ENCODE measurements at regions not wholly inside any gene's neighbourhood (a gene's known extent, or its start where the extent isn't known, plus 50 kb on each side); places are given as distances from the start of the nearest gene placed in this dataset.

- DNase-seq, result no peak
These were observed 241.5 kb upstream of the PAPPA start for GRCh38 chr9:115912086-115912485.

- DNase-seq, result no peak
These were observed 239.9 kb upstream of the PAPPA start for GRCh38 chr9:115913696-115914095.

DNA sequence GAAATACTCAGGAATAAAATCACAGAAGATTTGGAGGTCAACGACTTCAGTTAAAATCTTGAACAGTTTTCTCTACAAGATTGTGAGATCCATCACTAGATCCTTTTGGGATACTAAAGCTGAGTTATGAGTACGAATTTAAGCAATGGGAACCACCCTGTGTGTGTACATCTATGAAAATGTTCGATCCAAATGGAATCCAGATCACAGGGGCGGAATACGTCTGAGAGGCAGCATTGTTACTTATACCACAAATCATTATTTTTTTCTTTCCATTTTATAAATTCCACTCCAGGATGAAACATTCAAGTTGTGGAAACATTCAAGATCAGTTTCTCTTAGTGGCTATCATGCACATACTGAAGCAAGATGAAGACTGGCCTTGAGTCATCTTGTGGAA is 239.3 kb upstream of the PAPPA start:
- no peak for DNase-seq

DNA sequence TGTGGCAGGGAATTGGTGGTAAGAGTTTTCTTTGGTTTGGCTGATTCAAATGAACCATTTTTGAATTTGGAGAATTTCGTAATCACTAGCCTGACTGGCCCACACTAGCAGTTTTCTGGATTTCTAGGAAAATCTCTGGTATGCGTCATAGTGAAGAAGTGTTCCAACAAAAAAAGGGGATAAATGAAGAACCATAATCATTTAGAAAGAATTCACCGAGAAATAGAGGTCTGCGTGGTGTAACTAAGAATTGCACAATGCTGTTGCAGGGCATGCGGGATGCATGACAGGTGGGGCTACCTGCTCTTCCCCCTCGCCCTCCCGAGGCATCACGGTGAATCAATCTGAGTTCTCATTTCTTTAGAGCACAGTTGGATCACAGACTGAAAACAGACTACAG is 232.3 kb upstream of the PAPPA start:
- no peak for DNase-seq

GRCh38 chr9:115922444-115922843 is 231.1 kb upstream of the PAPPA start:
- DNase-seq, result no peak

DNA sequence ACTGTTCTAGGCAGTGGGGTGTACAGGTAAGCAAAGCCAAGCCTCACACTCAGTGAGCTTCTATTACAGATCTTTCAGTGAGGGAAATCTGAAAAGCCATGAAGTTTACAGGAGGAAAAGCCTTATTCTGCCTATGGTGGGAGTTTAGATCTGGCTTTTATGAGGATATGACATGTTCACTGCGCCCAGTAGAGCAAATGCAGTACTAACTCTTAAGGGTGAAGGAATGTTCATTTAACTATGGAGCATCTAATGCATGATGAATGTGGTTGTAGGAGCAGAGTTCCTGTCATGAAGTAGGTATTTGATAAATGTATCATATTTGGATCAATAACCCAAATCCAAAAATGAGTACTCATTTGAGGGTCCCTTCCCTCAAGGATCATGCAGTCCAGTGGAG is 230.2 kb upstream of the PAPPA start:
- no peak for DNase-seq

- no peak for DNase-seq
These were observed 229.5 kb upstream of the PAPPA start for GRCh38 chr9:115923903-115924668.

DNA sequence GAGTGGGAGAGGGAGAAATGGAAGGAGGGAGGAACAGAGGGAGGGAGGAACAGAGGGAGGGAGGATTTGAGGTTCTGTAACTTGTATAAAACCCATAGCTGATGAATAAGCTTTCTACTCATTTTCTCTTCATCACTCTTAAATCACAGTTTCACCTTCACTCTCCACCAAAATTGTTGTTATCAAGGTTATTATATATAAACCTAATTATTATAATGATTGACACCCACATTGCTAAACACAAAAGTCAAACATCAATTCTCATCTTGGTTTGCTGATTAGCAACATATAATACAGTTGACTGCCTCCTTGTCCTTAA is 229.0 kb upstream of the PAPPA start:
- DNase-seq, result no peak

DNA sequence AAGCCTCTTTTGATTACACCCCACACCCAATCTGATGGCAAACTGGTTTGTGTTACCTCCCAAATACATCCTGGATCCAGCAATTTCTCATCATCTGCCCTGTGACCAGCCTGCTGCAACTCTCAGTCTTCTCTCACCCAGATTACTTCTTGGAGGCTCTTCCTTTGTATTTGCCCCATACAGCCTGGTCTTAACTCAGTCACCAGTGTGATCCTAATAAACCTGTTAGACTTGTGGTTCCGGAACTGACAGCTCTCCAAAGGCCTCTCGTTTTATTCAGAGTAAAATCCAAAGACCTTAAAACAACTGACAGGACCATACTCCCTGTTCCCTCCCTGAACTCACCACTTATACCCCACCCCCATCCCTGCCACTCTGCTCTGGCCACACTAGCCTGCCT is 228.2 kb upstream of the PAPPA start:
- no peak for DNase-seq

DNA sequence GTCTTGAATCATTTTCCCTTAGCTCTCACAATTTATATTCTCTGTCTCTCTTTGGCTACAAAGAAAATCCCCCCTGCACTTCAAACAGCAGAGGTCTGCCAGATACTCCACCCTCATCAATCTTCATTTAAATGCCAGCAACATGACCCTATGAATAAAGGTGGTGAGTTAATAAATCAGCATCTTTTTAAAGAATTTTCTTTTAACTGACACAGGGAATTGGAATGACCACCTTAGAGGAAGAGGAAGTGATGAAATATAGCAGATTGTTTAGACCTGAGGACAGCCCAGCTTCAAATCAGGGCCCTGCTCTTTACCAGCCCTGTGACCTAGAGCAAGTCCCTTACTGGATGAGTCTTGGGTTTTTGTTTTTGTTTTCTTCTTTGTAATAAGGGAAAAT is 223.1 kb upstream of the PAPPA start:
- DNase-seq, result no peak

- no peak for DNase-seq
These were observed 215.1 kb upstream of the PAPPA start for GRCh38 chr9:115938479-115938878.

GRCh38 chr9:115939065-115939765 is 214.4 kb upstream of the PAPPA start:
- no peak for DNase-seq

DNA sequence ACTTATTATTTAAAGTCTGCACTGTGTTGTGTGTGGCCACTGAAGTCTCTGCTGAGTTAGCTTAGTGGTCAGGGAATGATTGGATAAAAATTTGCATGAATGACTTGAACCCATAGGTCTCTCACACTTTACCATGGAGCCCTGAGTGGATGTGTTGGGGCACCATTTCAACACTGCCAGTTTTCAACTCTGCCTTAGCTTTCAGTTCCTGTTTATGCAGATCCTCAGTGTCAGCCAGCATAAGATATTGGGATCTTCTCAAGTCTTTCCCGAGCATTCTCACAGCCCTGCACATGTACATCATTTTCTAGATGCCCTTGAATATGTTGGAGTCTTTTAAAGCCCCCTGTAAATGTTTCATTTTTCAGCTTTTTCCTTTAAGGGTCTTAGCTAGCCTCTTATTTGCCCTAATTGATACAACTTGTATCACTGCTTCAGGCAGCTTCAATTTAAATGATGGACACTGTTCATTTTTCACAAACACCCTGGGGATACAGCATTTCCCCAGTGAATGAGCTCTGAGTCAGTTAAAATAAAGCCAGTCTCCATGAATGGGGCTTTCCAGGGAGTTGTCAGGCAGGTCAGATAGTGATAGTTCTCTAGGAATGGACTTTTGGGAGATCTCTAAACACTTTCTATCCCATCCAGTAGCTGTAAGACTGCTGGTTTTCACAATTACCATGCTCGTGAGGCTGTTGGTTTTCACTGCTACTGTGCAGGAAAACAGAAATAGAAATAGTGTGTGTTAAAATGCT is 211.9 kb upstream of the PAPPA start:
- DNase-seq, result no peak

DNA sequence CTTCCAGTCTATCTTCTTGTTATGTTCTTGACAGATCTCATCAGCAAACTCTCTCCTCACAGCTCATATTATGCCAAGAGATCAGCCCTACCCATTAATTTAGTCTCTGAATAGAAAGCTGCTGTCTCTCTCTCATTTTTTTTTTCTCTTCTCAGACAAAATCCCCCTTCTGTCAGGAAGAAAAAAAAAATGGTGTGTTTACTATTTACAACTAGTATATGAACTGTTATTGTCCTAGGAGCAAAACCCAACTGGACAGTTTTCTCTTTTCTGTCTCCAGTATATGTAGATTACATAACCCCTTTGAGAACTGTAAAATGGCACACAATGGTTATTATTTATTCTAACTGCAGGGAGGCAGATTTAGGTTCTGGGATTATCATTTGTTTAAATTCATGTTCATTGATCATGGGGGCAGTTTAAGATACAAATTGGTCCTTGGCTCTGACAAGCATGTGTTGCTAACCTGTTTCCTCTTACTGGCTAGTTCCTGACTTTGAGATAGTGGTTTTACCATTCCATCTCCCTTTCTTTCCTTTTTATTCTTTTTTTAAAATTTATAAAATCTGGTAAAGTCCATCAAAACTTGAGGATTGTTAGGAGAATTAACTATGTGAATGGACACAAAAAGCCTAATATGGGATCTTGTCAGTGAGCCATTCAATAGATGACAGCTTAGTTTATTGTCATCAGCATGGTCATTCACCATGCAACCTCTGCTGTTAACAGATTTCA is 210.0 kb upstream of the PAPPA start:
- no peak for DNase-seq

DNA sequence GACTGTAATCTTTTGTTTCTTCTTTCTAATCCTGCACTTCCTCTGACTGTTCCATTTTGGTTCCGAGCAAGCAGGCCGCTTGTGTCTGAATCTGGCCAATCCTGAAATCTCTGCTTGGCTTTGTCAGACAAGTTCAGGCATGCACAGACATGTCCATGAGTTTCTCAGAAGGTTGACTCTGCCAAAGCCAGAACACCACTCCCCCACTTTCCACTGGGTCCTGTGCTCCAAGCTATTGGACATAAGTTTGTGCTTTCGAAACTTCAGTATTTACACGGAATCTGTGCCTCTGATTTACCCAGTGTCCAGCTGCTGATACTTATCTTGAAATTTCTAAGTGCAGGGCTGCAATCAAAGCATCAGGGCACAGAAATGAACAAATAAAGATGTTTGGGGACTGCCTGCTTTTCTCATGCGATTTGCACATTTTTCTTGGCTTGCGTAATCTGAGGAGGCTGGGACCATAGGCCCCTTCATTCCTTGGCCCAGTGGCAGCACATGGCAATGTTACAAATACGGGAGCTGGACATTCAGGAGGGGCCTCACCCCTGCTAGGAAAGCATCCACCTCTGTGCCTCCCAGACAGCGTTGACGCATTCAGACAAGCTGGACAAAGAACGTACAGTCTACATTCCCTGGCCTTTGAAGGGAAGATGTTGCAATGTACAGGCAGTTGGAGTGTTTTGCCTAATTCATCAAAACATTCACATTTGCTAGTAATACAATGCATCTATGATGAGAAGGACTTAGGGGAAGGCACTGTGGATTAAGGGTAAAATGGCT is 209.2 kb upstream of the PAPPA start:
- DNase-seq, result no peak

GRCh38 chr9:115945009-115945431 is 208.6 kb upstream of the PAPPA start:
- no peak for DNase-seq

GRCh38 chr9:115946530-115946929 is 207.1 kb upstream of the PAPPA start:
- no peak for DNase-seq

- no peak for DNase-seq
These were observed 201.6 kb upstream of the PAPPA start for GRCh38 chr9:115951977-115952376.

- DNase-seq, result no peak
These were observed 200.9 kb upstream of the PAPPA start for GRCh38 chr9:115952430-115953292.

DNA sequence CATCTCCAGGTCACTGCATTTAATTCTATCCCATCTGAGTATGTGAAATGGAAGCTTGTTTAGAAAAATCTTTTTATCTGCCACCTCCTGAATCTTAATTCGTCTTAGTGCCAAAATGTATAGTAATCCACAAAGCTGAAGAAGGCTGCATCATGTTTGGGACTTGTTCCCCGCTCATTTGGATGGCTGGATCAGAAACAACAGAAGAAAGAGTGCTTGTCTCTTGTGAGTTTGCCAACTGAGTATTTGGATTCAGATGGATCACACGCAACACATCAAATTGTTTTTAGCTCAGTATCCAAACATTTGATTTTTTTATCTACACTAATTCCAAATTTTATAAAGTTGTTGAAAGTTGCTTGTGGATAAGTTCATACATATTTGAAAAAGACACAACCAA is 197.2 kb upstream of the PAPPA start:
- DNase-seq, result no peak

GRCh38 chr9:115957585-115957984 is 196.0 kb upstream of the PAPPA start:
- DNase-seq, result no peak

All from suppressor macrophage treated with lipopolysaccharide for 4 hours (primary cell).